GM19099 (cell line): ENCODE measurements at regions not wholly inside any gene's neighbourhood (a gene's known extent, or its start where the extent isn't known, plus 50 kb on each side); places are given as distances from the start of the nearest gene placed in this dataset.

Experiments used
- POLR2A ChIP-seq: IDR thresholded peaks from 3 replicates; pipeline ENCODE4 v1.6.1; 2011; ENCODE audit warnings: low read depth; ENCODE audit not compliant: insufficient read length; ENCODE audit errors: extremely low read depth

- peak; percentile 13 for TF ChIP-seq POLR2A
These were observed 65.1 kb upstream of the CCDC160 start for GRCh38 chrX:134171661-134172587.

DNA sequence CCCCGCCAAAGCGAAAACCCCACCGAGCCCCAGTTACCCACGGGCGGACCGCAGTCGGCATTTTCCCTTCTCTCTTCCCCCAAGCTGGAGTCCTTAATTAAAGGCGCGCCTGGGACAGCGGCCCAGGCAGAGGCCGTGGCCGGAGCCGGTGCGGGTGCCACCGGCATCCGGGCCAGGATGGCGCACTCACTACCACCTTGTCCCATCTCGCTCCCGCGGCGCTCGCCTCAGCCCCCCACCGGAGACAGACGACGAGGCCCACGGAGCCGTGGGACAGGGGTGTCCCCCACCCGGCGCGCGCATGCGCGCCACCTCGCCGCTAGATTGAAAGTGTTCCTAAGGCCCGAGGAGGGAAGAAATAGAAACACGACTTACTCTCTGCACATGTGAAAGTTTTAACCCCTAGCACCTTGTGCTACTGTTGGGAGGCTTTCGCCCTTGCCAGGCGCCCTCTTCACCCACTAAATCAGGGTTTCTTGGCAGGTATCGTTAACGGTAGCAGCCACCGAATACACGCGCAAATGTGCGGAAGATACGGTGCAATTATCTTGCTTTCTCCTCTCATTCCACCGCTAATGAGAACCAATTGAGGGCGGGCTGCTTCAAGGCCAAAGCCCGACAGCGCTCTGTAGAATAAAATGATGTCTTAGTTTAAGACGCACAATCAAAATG lies 64.3 kb upstream of the CCDC160 start:
- no peak for TF ChIP-seq POLR2A

GRCh38 chrX:134173541-134174272 lies 63.3 kb upstream of the CCDC160 start:
- peak; percentile 15 for TF ChIP-seq POLR2A

DNA sequence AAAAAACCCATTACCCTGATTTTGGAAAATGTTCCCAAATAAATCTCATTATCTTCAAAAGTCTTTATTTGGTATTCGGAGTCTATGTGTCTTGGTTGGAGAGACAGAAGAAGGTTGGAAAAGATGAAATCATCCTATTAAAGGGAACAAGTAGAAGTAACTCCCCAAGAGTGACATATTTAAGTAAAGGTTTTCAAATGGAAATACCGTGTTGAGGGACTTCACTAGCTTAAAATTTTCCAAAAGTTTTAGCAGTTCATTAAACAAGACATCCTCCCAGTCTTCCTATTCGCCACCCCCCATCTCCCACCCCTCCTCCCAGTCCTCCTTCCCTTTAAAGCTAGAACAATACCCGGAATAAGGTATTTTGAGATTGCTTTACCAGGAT lies 62.7 kb upstream of the CCDC160 start:
- TF ChIP-seq POLR2A, result no peak

GRCh38 chrX:134174859-134175258 lies 62.1 kb upstream of the CCDC160 start:
- TF ChIP-seq POLR2A, result no peak

DNA sequence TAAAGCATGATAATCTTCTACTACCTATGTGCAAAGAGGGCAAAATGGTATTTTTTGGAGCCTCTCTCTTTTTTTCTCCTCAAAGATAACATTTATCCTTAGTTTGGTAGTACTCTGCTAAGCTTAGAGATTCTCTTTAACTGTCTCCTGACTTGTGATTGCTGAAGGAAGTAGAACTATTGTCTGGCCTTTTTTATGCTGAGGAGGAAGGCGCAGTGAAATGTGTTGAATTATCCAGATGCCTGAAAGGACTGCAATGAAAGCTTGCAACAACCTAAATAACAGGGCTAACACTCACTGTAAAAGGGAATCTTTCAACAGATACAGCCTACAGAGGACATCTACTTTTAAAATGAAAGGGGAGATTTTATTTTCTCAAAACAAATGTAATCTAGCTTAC lies 59.5 kb upstream of the CCDC160 start:
- no peak for TF ChIP-seq POLR2A

GRCh38 chrX:134180601-134181274 lies 56.2 kb upstream of the CCDC160 start:
- no peak for TF ChIP-seq POLR2A

- no peak for TF ChIP-seq POLR2A
These were observed 55.7 kb upstream of the CCDC160 start for GRCh38 chrX:134181275-134181660.

DNA sequence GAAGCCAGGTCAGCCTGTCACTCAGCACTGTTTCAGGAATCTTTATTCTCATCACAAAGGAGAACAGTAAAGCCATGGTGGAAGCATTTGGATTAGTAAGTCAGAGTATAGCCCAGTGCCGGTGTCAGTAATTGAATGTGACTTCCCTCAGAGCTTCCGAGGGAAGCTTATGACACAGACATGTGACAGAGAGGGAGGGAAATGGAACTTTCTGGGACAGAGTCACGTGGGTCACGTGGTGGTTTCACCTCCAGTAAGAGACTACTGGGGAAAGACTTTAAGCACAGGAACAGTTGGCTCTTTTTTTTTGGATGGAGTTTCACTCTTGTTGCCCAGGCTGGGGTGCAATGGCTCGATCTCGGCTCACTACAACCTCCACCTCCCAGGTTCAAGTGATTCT lies 53.3 kb upstream of the CCDC160 start:
- no peak for TF ChIP-seq POLR2A

DNA sequence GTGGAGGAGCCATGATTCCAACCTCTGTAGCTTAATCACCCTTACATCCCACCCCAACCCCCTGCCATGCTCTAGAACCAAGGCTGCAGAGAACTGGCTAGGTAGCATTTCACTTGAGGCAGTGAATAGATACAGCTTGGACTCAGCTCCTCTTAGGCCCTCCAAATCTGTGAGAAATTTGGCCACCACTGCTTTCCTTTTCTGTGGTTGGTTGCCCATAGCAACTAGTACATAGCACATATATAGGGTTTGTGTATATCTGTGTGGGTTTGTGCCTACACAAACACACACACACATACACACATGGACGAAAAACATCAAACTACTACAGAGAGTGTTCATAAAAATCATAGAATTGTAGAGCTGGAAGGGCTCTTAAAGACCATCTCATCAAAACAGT lies 52.0 kb upstream of the CCDC160 start:
- TF ChIP-seq POLR2A, result no peak

GRCh38 chrX:134186362-134187121 lies 50.4 kb upstream of the CCDC160 start:
- no peak for TF ChIP-seq POLR2A
